Immature natural killer cell (primary cell): ENCODE measurements at regions not wholly inside any gene's neighbourhood (a gene's known extent, or its start where the extent isn't known, plus 50 kb on each side); places are given as distances from the start of the nearest gene placed in this dataset.

ENCODE experiments used
- DNase-seq, 3 donors: peaks; one replicate each; pipeline ENCODE4 v3.0.0; 2022; ENCODE audit warnings: mixed read lengths in 1 of 3
- H3K27ac Mint-ChIP-seq, 6 donors: one replicate each; pipeline ENCODE4 v1.8.0; 2020; ENCODE audit warnings: mixed read lengths in 6 of 6, mild to moderate bottlenecking in 5 of 6, inconsistent platforms in 4 of 6, moderate library complexity in 3 of 6
- H3K27me3 Mint-ChIP-seq, 3 donors: one replicate each; pipeline ENCODE4 v1.8.0; 2020 to 2021; ENCODE audit warnings: low read depth in 3 of 3, mild to moderate bottlenecking in 3 of 3, mixed read lengths in 3 of 3, moderate library complexity in 3 of 3, inconsistent platforms in 1 of 3
- H3K36me3 Mint-ChIP-seq, 3 donors: one replicate each; pipeline ENCODE4 v1.8.0; 2020; ENCODE audit warnings: mixed read lengths in 3 of 3, inconsistent platforms in 2 of 3, mild to moderate bottlenecking in 2 of 3
- H3K4me1 Mint-ChIP-seq, 2 donors: one replicate each; pipeline ENCODE4 v1.8.0; 2020; ENCODE audit warnings: inconsistent platforms in 2 of 2, mild to moderate bottlenecking in 2 of 2, mixed read lengths in 2 of 2, moderate library complexity in 1 of 2
- H3K4me3 Mint-ChIP-seq, 5 donors: one replicate each; pipeline ENCODE4 v1.8.0; 2020; ENCODE audit warnings: mild to moderate bottlenecking in 5 of 5, mixed read lengths in 5 of 5, inconsistent platforms in 3 of 5, moderate library complexity in 3 of 5
- H3K9me3 Mint-ChIP-seq, 6 donors: one replicate each; pipeline ENCODE4 v1.8.0; 2020; ENCODE audit warnings: mild to moderate bottlenecking in 6 of 6, mixed read lengths in 6 of 6, inconsistent platforms in 4 of 6, moderate library complexity in 3 of 6

DNA sequence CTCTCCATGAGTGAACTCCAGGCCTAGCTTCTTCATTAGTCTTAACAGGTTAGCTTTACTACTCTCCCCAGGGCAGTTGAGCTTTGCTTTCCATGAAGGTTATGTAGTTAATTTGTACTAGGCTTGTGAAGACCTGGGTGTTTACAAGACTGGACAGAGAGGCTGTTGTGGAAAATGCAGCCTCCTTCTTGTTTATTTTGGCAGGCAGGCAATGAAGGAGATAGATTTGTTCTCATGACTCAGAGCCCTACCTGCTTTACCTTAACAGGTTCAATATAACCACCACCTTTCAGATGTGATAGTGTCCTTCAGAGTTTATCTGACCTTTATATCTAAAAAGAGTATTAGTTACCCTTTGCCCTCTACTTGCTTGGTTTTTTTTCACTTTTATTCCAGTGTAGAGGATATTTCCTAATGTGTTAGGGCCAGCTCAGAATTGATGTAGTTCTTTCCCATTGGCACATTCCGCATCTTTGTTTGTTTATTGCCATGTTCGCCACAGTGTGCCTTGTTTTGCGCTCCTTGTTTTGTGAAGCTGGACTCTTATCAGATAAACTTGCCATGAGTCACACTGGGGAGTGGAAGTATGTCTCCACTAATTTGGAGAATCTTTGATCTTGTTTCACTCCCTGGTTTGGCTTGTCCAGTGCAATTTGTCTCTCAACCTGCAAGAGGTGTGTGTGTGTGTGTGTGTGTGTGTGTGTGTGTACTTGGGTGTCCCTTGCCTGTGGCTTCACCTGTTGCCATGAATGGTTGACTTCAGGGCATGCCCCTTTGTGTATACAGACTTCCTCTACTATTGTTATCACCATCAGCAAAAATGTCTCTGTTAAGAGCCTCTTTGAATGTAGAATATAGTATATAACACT is 87.4 kb upstream of the MACF1 start:
- no peaks in the 10 kb centered on the region for H3K27me3 Mint-ChIP-seq
- no peak for DNase-seq
- no peak overlapping the region for H3K27ac Mint-ChIP-seq
- peaks cover 0 to 4% (median 0%) of the 10 kb centered on the region in 3 donors for H3K36me3 Mint-ChIP-seq
- no peak overlapping the region for H3K4me3 Mint-ChIP-seq
- no peaks in the 10 kb centered on the region for H3K4me1 Mint-ChIP-seq
- H3K9me3 Mint-ChIP-seq = no peaks in the 10 kb centered on the region

DNA sequence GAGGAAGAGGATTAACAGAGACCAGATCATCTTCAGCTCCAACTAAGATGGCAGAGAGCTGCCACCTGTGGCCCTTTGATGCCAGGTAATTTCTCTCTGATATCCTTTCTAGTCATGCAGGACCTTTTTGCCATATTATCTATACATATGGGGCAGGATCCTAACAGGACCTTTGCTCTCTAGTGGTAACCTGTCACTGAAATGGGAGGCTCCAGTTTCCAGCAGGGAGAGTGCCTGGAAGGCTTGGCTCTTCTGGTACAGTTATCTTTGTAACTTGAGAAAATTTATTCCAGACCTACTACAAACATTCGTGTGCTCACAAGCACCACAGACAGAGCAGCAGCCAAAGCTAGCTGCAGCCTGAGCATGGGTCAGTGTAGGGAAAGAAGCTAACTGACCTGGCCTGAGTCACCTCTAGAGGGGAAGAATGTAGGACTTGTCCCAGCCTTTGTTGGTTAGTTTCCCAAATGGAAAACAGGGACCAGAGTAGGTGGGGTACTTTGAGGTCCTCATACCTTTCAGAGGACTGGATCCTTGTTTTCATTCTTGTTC is 86.5 kb upstream of the MACF1 start:
- Mint-ChIP-seq H3K4me1 (no peaks in the 10 kb centered on the region), H3K4me3 (no peak overlapping the region), H3K9me3 (no peaks in the 10 kb centered on the region)

DNA sequence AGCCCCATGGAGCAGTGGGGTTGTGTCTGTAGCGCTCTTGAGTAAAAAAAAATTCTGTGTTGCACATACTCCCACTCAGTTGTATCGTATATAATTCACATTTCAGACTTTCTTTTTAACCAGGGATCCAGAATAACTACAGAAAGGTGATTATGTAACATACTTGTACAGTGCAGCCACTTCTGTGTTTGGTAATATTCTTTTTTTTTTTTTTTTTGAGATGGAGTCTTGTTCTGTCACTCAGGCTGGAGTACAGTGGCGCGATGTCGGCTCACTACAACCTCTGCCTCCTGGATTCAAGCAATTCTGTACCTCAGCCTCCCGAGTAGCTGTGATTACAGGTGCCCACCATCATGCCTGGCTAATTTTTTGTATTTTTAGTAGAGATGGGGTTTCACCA is 82.4 kb upstream of the MACF1 start:
- peaks cover 0 to 8% (median 0%) of the 10 kb centered on the region in 3 donors for H3K36me3 Mint-ChIP-seq
- H3K9me3 Mint-ChIP-seq = no peaks in the 10 kb centered on the region
- H3K27me3 Mint-ChIP-seq = no peaks in the 10 kb centered on the region
- no peak overlapping the region for H3K4me3 Mint-ChIP-seq
- no peaks in the 10 kb centered on the region for H3K4me1 Mint-ChIP-seq
- DNase-seq = no peak
- no peak overlapping the region for H3K27ac Mint-ChIP-seq

More for the DNA sequence above, 86.5 kb upstream of the MACF1 start:
- DNase-seq = no peak
- no peaks in the 10 kb centered on the region for H3K27me3 Mint-ChIP-seq
- H3K27ac Mint-ChIP-seq = no peak overlapping the region
- H3K36me3 Mint-ChIP-seq = peaks cover 0 to 7% (median 0%) of the 10 kb centered on the region in 3 donors

DNA sequence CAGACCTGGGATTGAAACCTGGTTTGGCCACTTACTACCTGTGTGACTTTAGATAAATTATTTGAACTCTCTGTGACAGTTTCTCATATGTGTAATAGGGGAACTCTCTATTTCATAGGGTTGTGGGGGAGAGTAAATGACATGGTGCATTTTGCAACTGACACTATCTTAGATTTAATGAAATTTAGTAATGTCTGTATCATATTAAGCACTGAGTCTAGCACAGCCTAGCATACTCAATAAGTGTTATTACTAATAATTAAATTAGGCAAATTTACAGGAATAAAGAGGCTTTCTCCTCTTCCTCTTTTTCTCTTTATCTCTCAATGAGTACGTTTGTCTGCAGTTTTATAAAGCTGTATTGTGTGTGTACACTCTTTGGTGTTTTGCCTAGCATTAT is 80.2 kb upstream of the MACF1 start:
- H3K4me1 Mint-ChIP-seq = no peaks in the 10 kb centered on the region
- H3K27me3 Mint-ChIP-seq = no peaks in the 10 kb centered on the region
- no peaks in the 10 kb centered on the region for H3K9me3 Mint-ChIP-seq
- H3K27ac Mint-ChIP-seq = no peak overlapping the region
- H3K36me3 Mint-ChIP-seq = peaks cover 0 to 8% (median 0%) of the 10 kb centered on the region in 3 donors
- no peak overlapping the region for H3K4me3 Mint-ChIP-seq
- DNase-seq = no peak

DNA sequence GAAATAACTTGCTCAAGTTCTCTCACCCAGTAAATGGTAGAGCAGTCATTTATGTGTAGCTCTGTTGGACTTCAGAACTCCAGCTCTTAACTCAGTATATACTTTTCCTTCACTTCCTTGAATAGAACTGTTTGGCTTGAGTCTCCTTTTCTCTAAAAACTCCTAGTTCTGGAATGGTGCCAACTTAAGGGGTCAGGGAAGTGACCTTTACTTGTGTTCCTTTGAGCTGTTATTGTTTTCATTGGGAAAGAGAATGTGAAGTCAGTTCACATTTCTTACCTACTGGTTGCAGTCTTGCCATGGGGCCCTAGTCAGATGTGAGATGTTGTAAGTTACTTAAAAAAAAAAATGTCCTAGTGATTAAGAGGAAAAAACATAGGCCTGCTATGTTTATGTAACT is 77.0 kb upstream of the MACF1 start:
- Mint-ChIP-seq H3K27me3 (no peaks in the 10 kb centered on the region), H3K36me3 (peaks cover 0 to 8% (median 0%) of the 10 kb centered on the region in 3 donors), H3K27ac (no peak overlapping the region), H3K9me3 (no peaks in the 10 kb centered on the region), H3K4me3 (no peak overlapping the region), H3K4me1 (no peaks in the 10 kb centered on the region)
- no peak for DNase-seq

DNA sequence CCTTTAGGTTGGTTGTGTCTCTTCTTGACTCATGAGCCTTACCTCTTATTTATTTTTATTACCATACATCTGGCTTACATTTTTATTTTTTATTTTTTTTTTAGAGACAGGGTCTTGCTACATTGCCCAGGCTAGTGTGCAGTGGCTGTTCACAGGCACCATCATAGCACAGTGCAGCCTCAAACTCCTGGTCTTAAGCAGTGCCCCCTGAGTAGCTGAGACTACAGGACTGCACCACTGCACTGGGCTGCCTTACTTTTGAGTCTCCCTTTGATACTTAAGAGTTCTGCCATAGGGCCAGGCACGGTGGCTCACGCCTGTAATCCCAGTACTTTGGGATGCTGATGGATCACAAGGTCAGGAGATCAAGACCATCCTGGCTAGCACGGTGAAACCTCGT is 76.4 kb upstream of the MACF1 start:
- peaks cover 0 to 5% (median 0%) of the 10 kb centered on the region in 3 donors for H3K36me3 Mint-ChIP-seq
- no peak for DNase-seq
- H3K4me1 Mint-ChIP-seq = no peaks in the 10 kb centered on the region
- no peaks in the 10 kb centered on the region for H3K27me3 Mint-ChIP-seq
- H3K27ac Mint-ChIP-seq = no peak overlapping the region
- no peak overlapping the region for H3K4me3 Mint-ChIP-seq
- no peaks in the 10 kb centered on the region for H3K9me3 Mint-ChIP-seq

DNA sequence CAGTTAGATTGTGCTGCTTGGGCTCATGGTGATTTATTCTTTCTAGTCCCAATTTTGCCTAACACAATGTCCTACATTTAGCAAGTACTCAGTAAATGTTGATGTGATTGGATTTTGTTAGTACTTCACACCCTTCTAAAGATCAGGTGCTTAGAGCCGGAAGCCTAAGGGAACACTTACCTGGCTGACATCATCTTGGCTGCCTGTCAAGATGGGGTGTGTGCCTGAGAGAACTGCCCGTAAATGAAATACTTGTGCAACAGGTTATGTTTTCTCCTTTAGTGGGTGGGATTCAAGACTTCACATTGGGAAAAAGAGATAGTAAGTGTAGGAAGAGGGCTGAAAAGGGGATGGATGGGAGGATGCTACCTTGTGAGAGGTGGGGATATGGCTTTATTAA is 75.5 kb upstream of the MACF1 start:
- DNase-seq = no peak
- H3K27ac Mint-ChIP-seq = no peak overlapping the region

DNA sequence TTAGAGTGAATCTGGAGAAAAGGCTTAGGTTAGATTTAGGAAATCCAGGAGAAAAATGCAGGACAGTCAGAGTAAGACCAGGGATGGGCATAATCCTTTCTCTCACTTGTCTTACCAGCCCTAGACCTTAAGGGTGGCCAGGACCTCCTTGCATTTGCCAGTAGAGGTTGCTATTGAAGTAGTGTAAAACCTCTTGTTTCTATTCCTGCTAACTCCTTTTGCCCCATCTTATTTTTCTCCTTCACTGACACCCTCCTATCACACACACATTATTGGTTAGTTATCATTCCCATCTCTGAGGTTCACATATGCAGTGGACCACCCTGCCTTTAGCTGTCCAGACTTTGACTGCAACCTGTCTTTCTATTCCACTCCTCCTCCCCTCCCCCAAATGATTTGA is 75.0 kb upstream of the MACF1 start:
- Mint-ChIP-seq H3K27me3 (no peaks in the 10 kb centered on the region), H3K27ac (no peak overlapping the region), H3K4me3 (no peak overlapping the region), H3K36me3 (peaks cover 0 to 5% (median 0%) of the 10 kb centered on the region in 3 donors), H3K4me1 (no peaks in the 10 kb centered on the region), H3K9me3 (no peaks in the 10 kb centered on the region)
- no peak for DNase-seq

More for the DNA sequence above, 75.5 kb upstream of the MACF1 start:
- no peaks in the 10 kb centered on the region for H3K4me1 Mint-ChIP-seq
- H3K9me3 Mint-ChIP-seq = no peaks in the 10 kb centered on the region
- H3K27me3 Mint-ChIP-seq = no peaks in the 10 kb centered on the region
- peaks cover 0 to 5% (median 0%) of the 10 kb centered on the region in 3 donors for H3K36me3 Mint-ChIP-seq
- H3K4me3 Mint-ChIP-seq = no peak overlapping the region

DNA sequence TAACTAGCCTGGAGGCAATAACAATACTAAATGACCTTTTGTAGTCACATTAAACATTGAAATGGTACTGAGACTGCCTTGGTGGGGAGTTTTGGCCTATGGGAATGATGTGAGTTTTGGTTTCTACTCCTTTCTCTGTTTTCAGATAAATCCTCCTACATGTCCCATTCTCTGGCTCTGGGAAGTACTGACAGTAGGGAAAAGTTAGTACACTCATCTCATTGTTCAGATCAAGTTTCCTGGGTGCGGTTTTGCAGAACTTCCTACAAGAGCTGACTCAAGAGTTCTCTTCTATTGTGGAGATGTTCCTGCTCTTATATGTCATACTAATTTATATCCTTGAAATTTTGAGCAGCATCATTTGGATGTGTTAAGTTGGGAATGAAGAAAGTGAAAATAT is 74.2 kb upstream of the MACF1 start:
- no peak overlapping the region for H3K27ac Mint-ChIP-seq
- no peaks in the 10 kb centered on the region for H3K27me3 Mint-ChIP-seq
- no peak overlapping the region for H3K4me3 Mint-ChIP-seq
- no peak for DNase-seq
- no peaks in the 10 kb centered on the region for H3K4me1 Mint-ChIP-seq
- H3K9me3 Mint-ChIP-seq = no peaks in the 10 kb centered on the region
- no peaks in the 10 kb centered on the region for H3K36me3 Mint-ChIP-seq

DNA sequence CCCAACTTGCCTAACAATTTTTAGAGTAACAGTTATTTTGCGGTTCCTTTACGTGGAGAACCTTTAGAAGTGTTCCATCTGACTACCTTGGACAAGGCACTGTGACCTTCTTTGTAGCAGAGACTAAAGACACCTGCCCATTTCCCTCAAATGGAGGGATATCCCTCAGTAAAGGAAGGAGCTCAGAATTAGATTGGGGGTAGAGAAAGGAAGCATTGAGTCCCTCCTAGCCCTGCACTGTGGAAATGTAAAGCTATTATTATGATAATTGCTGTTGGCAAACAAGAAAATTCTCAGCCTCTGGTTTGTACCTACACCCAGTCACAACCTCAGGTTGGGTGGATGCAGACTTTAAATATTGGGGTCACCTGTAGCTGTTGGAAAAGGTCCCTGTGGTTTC is 72.6 kb upstream of the MACF1 start:
- DNase-seq = no peak
- no peaks in the 10 kb centered on the region for H3K27me3 Mint-ChIP-seq
- H3K36me3 Mint-ChIP-seq = no peaks in the 10 kb centered on the region
- no peak overlapping the region for H3K27ac Mint-ChIP-seq
- no peaks in the 10 kb centered on the region for H3K4me1 Mint-ChIP-seq
- no peaks in the 10 kb centered on the region for H3K9me3 Mint-ChIP-seq
- no peak overlapping the region for H3K4me3 Mint-ChIP-seq

DNA sequence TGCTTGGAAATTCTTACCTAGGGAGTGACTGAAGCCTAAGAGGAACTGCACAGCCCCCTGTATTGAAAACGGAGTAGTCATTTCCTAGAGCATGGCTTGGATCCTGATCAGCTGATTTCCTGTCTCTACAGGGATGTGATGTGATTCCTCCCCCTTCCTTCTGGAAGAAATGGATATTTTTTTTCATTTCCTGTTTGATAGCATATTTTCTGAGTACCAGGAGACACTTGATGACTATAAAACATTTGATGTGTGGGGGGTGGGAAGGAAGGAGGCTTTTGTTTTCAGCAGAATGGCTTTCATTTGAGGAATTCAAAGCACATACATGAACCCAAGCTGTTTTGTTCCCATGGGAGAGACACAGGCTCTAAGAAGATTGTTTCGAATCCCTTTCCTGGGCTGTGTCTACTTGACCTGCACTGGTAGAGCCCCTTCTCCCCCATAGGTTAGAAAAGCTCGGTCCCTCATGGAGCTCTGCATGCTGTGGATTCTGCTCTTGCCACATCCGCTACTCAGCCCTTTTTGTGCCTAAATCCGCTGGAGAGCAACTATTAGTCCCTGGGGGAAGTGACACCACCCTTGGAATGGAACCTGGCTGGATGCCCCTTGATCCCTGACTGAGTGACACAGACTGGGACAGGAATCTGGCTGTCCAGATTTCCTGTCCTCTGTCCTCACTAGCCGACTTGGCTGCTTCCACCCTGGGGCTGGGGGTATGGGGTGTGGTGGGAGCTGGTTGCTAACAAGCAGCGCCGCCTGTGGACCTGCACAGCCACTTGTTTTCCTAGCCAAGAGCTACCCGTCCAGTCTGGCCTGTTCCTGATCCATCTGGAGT is 71.8 kb upstream of the MACF1 start:
- DNase-seq = no peak
- Mint-ChIP-seq H3K27me3 (no peaks in the 10 kb centered on the region), H3K36me3 (no peaks in the 10 kb centered on the region), H3K4me1 (no peaks in the 10 kb centered on the region), H3K4me3 (no peak overlapping the region), H3K9me3 (no peaks in the 10 kb centered on the region), H3K27ac (no peak overlapping the region)

DNA sequence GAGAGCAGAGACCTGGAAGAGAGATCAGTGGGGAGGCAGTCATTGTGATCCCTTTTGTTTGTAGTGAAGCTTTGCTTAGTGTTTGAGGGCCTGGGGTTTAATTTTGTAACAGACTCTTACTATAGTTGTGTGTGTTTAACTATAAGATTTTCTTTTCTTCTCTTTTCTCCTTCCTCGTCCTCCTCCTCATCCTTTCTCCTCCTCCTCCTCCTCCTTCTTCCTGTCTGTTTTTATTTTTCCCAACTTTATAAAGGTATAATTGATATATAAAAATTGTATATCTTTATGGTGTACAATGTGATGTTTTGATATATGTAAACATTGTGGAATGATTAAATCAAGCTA is 71.2 kb upstream of the MACF1 start:
- no peaks in the 10 kb centered on the region for H3K27me3 Mint-ChIP-seq
- no peak overlapping the region for H3K4me3 Mint-ChIP-seq
- H3K36me3 Mint-ChIP-seq = no peaks in the 10 kb centered on the region
- no peaks in the 10 kb centered on the region for H3K9me3 Mint-ChIP-seq
- DNase-seq = no peak
- no peaks in the 10 kb centered on the region for H3K4me1 Mint-ChIP-seq
- no peak overlapping the region for H3K27ac Mint-ChIP-seq

DNA sequence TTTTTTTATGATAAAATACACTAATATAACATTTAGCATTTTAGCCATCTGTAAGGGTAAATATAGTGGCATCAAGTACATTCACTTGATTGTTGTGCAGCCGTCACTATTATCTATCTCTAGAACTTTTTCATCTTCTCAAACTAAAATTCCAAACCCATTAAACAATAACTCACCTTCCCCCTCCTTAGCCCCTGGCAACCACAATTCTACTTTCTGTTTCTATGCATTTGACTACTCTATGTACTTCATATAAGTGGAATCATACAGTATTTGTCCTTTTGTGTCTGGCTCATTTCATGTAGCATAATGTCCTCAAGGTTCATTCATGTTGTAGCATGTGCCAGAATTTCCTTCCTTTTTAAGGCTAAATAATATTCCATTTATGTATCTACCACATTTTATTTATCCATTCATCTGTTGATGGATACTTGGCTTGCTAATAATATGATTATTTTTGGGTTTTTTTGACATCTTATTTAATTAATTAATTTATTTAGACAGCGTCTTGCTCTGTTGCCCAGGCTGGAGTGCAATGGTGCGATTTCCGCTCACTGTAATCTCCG is 69.6 kb upstream of the MACF1 start:
- H3K4me3 Mint-ChIP-seq = no peak overlapping the region
- no peaks in the 10 kb centered on the region for H3K4me1 Mint-ChIP-seq
- DNase-seq = no peak
- H3K9me3 Mint-ChIP-seq = no peaks in the 10 kb centered on the region
- peaks cover 0 to 2% (median 0%) of the 10 kb centered on the region in 3 donors for H3K27me3 Mint-ChIP-seq
- no peaks in the 10 kb centered on the region for H3K36me3 Mint-ChIP-seq
- H3K27ac Mint-ChIP-seq = no peak overlapping the region

DNA sequence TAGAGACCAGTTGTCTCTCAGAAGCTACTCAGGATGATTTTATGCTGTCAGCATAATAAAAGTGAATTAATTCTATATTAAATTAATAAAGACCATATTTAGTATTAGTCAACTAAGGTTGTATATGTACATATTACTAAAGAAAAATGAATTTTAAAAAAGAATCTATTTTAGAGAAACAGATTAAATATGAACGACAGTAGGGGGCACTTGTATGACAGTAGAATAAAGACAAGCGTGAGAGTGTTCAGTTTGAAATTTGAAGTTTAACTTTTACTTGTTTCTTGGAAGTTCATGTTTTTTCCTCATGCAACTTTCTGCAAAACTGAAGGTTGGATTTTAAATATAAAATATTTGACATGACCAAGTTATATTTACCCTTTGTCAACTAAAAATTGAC is 67.9 kb upstream of the MACF1 start:
- H3K27me3 Mint-ChIP-seq = peaks cover 0 to 2% (median 0%) of the 10 kb centered on the region in 3 donors

More for the DNA sequence above, 67.9 kb upstream of the MACF1 start:
- Mint-ChIP-seq H3K9me3 (no peaks in the 10 kb centered on the region), H3K4me1 (no peaks in the 10 kb centered on the region), H3K27ac (no peak overlapping the region), H3K36me3 (no peaks in the 10 kb centered on the region), H3K4me3 (no peak overlapping the region)
- no peak for DNase-seq
